ENCODE measurements at regions not wholly inside any gene's neighbourhood (a gene's known extent, or its start where the extent isn't known, plus 50 kb on each side); places are given as distances from the start of the nearest gene placed in this dataset.
A peak's percentile ranks its signal among the peaks of the same experiment; 100 is the strongest.

GRCh38 chr11:80911666-80912065 is 1470.8 kb upstream of the TENM4 start:
- DNase-seq = no peak

GRCh38 chr11:80900265-80900664 is 1459.4 kb upstream of the TENM4 start:
- DNase-seq = no peak

GRCh38 chr11:80899381-80899780 is 1458.6 kb upstream of the TENM4 start:
- DNase-seq = no peak

- no peak for DNase-seq
Observed at GRCh38 chr11:80898910-80899309, 1458.1 kb upstream of the TENM4 start.

- no peak for DNase-seq
Observed at GRCh38 chr11:80886684-80887083, 1445.9 kb upstream of the TENM4 start.

- DNase-seq = no peak
Observed at GRCh38 chr11:80873310-80873999, 1432.6 kb upstream of the TENM4 start.

GRCh38 chr11:80872116-80872728 is 1431.4 kb upstream of the TENM4 start:
- DNase-seq = no peak

GRCh38 chr11:80868831-80869230 is 1428.0 kb upstream of the TENM4 start:
- no peak for DNase-seq

GRCh38 chr11:80862011-80862410 is 1421.2 kb upstream of the TENM4 start:
- DNase-seq = no peak

GRCh38 chr11:80861193-80861592 is 1420.4 kb upstream of the TENM4 start:
- DNase-seq = no peak

- DNase-seq = no peak
Observed at GRCh38 chr11:80860632-80861031, 1419.8 kb upstream of the TENM4 start.

- no peak for DNase-seq
Observed at GRCh38 chr11:80856066-80856465, 1415.2 kb upstream of the TENM4 start.

GRCh38 chr11:80855426-80855825 is 1414.6 kb upstream of the TENM4 start:
- DNase-seq = no peak

- no peak for DNase-seq
Observed at GRCh38 chr11:80849253-80849652, 1408.4 kb upstream of the TENM4 start.

- peak in 1 of 5 donors; percentile 0 for DNase-seq
Observed at GRCh38 chr11:80846979-80847378, 1406.1 kb upstream of the TENM4 start.

- no peak for DNase-seq
Observed at GRCh38 chr11:80846442-80846841, 1405.6 kb upstream of the TENM4 start.

- no peak for DNase-seq
Observed at GRCh38 chr11:80844110-80844819, 1403.4 kb upstream of the TENM4 start.

GRCh38 chr11:80843266-80843974 is 1402.6 kb upstream of the TENM4 start:
- no peak for DNase-seq

- no peak for DNase-seq
Observed at GRCh38 chr11:80842246-80842645, 1401.4 kb upstream of the TENM4 start.

- no peak for DNase-seq
Observed at GRCh38 chr11:80841675-80842074, 1400.8 kb upstream of the TENM4 start.

- DNase-seq = no peak
Observed at GRCh38 chr11:80838153-80838552, 1397.3 kb upstream of the TENM4 start.

- no peak for DNase-seq
Observed at GRCh38 chr11:80837051-80837450, 1396.2 kb upstream of the TENM4 start.

GRCh38 chr11:80831374-80831773 is 1390.5 kb upstream of the TENM4 start:
- no peak for DNase-seq
